HG03095 (cell line): ENCODE measurements at regions not wholly inside any gene's neighbourhood (a gene's known extent, or its start where the extent isn't known, plus 50 kb on each side); places are given as distances from the start of the nearest gene placed in this dataset.

Experiments
- ATAC-seq: cut with Tn5 transposase; IDR thresholded peaks from one replicate; pipeline ENCODE4 v1.9.1; 2021; ENCODE audit warnings: moderate library complexity; ENCODE audit not compliant: unreplicated experiment

- no peak for ATAC-seq
Measured at GRCh38 chr3:190252080-190252479, 70.2 kb downstream of the CLDN1 start.

DNA sequence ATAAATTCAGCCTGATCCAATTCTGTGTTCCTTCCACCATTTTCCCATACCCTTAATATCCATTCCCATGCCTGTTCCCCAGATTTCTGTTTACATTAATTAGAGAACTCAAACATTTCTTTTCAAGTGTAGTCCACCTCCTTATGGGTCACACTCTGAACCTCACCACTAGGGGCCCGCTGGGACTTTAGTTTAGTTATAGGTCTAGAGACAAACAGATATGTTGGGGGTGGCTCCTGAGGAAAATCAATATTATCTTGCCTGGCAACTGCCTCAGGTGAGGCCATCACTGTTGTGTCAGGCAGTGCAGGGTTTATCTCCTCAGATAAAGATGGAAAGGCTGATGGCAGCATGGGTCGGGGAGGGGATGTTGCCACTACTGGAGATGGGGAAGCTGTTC lies 72.8 kb downstream of the CLDN1 start:
- no peak for ATAC-seq

GRCh38 chr3:190242147-190242546 lies 80.1 kb downstream of the CLDN1 start:
- ATAC-seq, result no peak

- no peak for ATAC-seq
Measured at GRCh38 chr3:190239325-190239724, 82.9 kb downstream of the CLDN1 start.

GRCh38 chr3:190238871-190239270 lies 83.4 kb downstream of the CLDN1 start:
- no peak for ATAC-seq

GRCh38 chr3:190234621-190235020 lies 87.6 kb downstream of the CLDN1 start:
- ATAC-seq, result no peak

DNA sequence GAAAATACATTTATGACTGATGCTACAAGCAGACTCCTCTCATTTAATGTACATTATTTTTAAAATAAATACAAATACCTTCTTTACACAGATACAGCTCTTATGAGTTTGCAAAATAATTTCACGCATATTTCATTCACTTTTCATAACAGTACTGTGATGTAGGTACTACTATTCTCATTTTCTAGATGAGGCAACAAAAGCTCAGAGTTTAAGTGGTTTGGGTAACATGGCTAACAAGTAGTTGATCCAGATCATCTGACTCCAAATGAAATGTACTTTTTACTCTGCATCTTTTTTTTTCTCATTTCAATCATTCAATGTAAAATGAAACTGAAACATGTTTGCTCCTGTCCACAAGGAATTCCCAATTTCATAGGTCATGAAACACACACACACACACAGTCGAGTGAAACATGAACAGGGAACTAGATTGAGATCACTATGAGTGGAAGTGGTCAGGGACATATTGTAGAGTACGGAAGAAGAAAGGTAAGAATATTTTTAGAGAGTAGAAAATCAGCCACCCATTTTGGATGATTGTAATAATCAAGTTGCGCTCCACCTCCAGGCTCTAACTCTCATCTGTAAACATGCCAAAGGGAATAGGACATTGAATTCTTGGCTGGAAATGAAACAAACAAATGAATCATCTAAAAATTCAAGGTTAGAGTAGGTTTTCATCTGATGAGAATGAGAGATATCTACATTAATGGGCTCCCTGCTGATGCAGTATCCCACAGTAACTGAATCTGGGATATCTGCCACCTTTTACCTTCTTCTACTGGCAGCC lies 92.4 kb downstream of the CLDN1 start:
- no peak for ATAC-seq

DNA sequence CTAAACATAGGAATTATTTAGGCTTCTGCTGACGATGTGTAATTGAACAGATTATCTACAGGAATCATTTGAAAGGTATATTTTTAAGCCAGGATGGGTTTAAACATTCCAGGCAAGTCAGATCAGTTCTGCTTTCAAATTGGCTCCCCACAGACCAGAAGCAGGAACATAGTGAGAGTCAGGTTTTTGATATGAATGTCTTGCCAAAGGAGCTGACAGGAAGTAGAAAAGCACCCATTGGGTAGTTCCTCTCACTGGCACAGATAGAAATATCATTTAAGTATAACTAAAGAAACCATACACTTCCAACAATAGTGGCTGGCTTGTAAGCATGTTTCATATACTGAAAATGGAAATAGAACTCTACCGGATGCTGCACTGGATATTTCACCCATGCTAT lies 95.2 kb downstream of the CLDN1 start:
- ATAC-seq, result no peak

GRCh38 chr3:190224863-190225692 lies 97.2 kb downstream of the CLDN1 start:
- no peak for ATAC-seq

DNA sequence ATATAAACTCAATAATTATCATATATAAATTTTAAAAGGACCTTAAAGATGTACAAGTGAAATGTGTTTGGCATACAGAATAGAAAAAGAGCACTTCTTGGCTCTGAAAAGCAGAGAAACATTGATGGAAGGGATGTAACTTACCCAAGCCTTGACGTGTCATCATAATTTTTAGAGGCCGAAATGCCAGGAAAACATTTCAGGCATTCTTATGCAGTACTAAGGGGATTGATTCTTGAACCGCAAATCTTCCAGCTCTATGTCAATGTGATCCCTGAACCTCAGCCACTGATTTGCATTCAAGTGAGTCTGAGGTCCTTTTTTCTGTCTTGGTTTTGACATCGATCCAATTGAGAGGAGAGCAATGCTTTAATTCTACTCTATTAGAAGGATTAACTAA lies 97.8 kb downstream of the CLDN1 start:
- no peak for ATAC-seq

- no peak for ATAC-seq
Measured at GRCh38 chr3:190222916-190223315, 99.3 kb downstream of the CLDN1 start.

DNA sequence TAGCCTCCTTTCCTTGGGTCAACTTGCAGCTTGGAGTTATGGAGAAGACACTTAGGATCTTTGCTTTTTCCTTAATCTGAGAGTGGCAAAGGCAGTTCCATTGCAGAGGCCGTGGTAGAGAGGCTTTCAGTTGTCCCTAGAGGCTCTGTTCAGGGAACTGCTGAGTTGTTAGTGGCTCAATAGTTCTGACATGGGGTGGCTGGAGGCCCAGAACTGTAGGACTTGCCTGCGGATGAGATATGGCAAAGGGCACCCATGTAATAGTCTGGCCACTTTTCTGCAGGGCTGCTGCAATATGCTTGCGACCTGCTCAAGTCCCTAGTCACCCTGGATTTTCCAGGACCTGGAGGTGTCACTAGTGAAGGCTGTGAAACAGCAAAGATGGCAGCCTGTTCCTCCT lies 99.9 kb downstream of the CLDN1 start:
- no peak for ATAC-seq

- ATAC-seq, result no peak
Measured at GRCh38 chr3:190220362-190220761, 99.7 kb upstream of the P3H2 start.

- ATAC-seq, result no peak
Measured at GRCh38 chr3:190217081-190217480, 96.4 kb upstream of the P3H2 start.

DNA sequence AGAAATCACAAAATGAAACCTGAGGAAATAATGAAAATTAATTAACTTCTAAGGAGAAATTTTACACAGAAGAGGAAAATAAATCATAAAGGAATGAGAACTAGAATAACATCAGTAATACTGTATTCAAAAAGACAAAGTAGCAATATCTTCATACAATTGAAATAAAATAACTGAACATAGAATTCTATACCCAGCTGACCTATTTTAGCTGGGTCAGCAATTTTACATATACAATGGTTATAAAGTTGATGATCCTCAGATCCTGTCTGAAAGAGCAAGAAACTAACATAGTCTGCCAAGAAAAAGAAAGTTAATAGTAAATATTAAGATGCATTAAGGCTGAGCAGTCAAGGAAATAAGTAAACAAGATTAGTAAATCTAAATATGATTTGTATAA lies 93.0 kb upstream of the P3H2 start:
- no peak for ATAC-seq

DNA sequence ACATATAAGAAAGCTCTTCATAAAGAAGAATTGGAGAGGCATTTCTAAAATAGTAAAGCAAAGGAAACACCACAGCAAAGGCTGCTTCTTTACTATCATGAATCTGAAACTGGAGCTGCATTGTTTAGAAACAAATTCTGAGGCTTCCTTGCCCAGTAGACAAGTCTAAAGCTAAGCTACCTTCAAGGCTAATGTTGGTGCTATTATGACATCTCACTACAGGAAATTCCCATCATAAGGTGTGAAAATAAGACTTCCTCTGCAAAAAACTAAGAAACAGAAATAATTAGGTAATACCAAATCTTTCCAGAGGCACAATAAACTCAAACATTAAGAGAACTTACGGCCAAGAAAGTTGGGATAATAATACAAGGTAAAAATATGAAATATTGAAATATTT lies 89.9 kb upstream of the P3H2 start:
- no peak for ATAC-seq

DNA sequence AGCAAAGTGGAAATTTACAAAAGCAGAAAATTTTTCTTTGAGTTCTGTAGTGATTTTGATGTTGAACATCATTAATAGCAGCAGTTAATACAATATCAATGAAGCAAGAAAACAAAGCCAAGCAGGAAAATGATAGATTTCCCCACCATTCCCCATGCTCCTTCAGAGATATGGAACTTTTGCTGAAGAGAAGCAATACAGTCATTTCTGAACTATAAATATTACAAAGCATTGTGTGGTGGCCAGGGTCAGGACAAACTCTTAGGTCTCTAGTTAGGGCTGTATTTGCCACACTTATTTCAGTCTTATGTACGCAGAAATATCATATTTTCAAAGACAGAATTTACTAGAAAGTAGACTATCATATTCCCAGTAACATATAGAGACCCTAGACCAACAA lies 88.8 kb upstream of the P3H2 start:
- ATAC-seq, result no peak

- ATAC-seq, result no peak
Measured at GRCh38 chr3:190208196-190208595, 87.5 kb upstream of the P3H2 start.

DNA sequence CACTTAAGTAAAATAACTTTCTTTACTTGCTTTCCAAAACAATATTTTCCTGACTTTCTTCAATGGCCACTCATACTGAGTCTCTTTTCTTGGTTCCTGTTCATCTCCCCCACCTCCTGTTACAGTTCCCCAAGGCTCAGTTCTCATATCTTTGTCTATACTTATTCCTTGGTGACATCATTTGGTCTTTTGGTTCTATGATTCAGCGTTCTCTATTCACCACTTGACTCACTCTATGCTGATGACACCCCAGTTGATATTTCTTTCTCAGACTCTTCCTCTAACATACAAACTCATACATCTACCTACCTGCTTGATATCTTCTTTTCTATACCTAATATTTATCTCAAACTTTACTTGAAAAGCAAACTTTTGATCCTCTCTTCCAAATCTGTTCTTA lies 85.0 kb upstream of the P3H2 start:
- peak; percentile 81 for ATAC-seq

DNA sequence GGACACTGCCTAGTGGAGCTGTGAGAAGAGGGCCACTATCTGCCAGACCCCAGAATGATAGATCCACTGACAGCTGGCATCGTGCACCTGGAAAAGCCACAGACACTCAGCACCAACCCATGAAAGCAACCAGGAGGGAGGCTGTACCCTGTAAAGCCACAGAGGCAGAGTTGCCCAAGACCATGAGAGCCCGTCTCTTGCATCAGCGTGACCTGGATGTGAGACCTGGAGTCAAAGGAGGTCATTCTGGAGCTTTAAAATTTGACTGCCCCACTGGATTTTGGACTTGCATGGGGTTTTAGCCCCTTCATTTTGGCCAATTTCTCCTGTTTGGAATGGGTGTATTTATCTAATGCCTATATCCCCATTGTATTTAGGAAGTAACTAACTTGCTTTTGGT lies 83.5 kb upstream of the P3H2 start:
- no peak for ATAC-seq

- no peak for ATAC-seq
Measured at GRCh38 chr3:190197346-190197763, 76.7 kb upstream of the P3H2 start.

- ATAC-seq, result no peak
Measured at GRCh38 chr3:190194506-190194905, 73.8 kb upstream of the P3H2 start.
